ENCODE measurements at regions not wholly inside any gene's neighbourhood (a gene's known extent, or its start where the extent isn't known, plus 50 kb on each side); places are given as distances from the start of the nearest gene placed in this dataset.

DNA sequence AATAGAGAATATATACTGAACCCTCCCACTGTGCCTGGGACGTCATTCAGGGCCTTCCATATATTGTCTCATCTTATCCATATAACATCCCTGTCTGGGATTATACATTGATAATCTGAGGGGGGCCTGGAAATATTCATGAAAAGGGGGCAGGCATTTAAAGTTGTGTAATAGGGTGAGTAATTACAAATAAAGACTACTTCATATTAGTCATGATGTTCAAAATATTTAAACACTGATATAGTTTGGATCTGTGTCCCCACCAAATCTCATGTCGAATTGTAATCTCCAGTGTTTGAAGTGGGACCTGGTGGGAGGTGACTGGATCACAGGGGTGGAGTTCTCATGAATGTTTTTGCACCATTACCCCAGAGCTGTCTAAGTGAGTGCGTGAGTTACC is 97.8 kb downstream of the AQP9 start:
- no peak for DNase-seq

DNA sequence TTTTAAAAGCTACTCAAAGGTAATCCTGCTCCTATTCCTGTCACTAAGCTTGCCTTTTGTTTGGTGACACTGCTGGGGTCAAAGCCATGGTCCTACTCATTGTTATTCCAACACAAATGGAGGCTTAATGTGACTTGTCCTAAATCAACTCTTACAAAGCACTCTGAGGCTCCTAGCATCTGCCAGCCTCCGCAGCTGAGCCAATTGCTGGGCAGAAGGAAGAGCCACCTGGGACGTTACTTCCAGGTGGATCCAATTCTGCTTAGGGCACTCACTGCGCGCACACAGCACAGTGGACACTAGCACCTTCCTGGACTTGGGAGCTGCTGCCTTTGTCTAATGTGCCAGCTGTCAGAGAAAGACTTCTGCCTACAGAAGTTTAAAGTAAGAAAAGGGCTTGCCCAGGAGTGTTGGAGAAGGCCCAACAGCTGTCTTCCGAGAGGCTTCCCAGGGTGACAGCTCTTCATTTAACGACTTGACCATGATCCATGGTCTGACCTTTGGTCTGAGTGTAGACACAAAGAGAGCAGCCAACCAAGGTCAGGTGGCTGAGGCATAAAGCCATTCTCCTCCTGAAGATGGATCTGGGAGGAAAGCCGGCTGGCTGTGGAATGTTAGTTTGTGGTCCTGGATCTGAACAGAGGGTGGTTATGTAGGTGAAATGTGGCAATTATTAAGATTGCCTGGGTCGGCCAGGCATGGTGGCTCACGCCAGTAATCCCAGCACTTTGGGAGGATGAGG is 102.2 kb downstream of the AQP9 start:
- no peak for DNase-seq

DNA sequence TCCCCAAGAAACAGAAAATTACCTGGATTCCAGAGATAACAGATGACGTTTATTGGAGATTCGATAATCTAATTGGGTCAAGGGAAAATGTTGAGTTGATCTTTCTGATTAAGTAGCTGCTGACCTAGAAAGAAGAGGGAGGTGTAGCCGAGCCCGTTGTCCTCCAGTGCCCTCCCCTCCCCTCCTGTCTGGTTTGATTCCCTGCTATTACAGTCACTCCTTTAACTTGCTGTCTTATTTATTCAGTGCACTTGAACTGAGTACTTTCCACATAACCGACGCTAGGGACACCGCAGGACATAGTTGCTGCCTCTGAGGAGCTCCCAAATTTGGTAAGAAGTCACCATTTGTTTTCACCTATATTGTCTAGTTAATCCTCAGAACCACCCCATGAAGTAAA is 103.7 kb downstream of the AQP9 start:
- DNase-seq: no peak

DNA sequence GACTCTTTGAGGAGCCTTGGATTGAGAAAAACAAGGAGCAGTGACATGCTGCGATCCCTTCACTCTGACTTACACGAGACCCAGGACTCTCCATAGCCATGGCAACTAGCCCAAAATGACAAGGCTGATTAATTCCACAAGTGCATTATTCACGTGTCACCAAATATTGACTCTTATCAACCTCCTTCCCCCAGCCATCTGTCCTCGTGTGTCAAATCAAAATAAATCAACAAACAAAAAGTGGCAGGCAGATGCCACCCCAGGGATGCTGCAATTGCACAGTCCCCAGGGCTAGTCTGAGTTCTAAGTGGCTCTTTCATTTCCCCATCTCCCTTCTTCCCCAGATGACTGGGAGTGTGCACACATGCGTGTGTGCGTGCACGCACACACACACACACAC is 104.9 kb downstream of the AQP9 start:
- DNase-seq: no peak

DNA sequence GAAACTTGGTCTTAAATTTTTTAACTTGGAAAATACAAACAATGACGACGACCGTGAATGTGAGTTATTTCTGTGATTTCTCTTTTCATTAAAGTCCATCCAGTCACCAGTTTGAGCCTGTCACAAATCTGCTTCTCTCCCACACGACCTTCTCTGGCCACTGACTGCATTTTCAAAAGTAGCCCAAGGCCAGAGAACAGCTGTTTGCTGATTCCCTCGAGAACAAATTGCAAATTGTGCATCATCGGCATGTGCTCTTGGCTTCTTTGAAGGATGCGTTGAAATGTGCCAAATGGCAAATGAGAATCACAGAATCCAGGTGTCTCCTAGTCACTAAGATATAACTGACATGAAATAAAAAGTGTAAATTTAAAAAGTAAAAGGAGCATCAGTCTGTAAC is 106.4 kb downstream of the AQP9 start:
- DNase-seq: no peak

DNA sequence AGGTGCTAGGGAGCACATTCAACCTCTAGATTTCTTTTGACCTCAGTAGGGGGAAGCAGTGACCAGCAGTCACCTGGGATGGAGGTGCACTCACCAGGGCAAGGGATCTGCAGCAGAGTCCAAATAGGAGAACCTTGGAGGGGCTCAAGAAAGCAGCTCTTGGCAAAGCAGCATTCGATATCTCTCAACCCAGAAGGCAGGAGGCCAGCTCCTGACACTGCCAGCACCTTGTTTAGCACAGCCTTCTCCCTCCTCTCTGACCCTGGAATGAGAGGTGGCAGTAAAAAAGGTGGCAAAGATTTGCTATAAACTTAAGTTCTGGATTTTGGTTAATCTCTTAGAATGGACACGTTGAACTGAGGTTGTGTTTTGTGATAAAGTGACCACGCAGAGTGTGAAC is 107.9 kb downstream of the AQP9 start:
- no peak for DNase-seq

DNA sequence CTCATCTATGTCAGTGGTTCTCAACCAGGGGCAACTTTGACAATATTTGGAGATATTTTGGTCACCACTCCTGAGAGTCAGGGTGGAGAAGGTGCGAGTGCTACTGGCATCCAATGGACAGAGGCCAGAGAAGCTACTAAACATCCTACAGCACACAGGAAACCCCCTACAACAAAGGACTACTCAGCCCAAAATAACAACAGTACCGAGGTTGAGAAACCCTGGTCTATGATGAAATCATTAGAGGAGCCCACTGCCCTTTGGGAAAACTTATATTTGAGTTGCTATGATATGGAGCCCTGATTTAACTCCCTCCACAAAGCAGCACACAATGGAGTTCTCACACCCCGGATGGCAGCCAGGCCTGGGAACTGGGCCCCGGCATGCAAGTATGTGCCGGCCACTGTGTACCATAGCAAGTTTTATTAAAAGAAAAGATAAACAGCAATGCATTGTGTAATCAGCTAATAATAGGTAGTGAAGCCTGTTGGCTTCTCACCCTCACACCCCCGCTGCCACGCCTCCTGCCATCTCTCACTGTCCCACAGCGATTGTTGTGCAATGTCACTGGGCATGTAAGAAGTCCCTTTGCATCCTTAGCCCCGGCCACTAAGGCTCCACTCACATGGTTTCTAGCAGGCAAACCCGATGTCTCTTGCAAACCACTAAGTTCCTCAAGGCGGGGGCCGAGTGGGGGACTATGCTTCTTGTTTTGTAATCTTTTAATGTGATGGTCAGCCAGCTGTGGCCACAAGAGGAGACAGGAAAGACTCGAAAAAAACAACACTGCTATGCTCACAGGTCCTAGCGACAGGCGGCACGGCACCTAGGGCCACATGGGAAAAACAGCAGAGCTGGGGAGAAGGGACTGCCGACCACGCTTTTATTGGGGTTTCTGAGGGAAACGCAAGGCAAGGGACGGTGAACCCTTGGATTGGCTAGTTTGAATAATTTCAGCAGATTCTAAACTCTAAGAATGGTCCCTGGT is 110.0 kb downstream of the AQP9 start:
- DNase-seq: no peak

DNA sequence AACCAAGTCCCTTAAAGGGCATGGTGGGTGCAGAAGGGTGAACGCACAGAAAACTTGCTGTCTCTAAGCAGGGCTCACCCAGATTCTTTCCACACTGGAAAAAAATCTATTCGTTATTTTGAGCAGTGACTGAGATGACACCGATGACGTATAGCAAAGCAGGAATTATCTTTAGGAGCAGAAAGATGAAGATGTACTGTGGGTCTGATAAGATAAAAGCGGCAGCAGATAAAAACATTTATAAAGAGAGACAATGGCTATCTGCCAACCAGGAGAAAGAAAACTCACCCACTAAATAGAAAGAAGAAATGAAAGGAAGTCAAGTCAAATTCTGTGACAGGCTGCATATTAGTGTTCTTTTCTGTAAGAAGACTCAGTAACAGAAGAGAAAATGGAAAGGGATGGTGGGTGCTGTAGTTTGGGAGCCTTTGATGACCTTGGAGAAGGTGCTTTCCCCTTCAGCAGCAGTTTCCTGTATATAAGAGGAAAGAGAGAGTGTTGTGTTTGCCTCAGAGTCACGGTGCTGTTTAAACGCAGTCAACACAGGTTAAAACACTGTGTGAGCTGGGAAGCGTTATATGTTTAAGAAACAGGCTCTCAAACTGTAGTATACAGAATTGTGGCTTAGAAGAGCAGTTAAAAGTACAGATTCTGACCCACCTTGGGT is 111.6 kb downstream of the AQP9 start:
- no peak for DNase-seq

DNA sequence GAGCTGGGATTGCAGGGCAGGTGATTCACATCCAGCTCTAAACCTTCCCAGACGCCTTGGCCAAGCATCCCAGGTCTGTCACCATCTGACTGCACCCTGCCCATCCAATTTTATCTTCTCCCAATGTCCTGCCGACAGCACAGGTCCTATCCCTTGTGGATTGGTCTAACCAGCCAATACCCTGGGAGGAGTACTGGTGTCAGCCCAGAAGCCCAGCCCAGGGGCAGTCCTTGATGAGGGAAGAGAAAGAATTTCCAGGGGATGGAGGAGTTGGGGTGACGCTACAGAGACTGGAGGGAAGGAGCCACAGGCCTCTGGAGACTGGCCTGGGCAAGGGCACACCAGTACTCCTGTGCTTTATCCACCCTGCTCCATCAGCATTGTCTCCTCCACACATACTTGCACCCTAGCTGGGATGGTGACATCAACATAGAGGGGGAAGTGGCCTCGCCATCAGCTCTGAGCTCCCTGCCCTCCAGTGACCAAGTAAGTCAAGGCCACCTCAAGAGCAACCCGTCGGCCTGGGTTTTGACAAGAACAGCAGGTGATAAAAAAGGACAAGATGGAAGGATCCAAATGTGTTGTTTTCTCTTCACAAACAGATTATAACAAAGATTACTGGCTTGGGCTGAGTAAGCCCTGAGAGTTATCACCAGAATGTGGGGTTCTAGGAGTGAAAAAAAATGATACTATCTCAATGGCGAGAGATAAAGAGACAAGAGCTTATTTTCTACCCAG is 114.6 kb downstream of the AQP9 start:
- no peak for DNase-seq

DNA sequence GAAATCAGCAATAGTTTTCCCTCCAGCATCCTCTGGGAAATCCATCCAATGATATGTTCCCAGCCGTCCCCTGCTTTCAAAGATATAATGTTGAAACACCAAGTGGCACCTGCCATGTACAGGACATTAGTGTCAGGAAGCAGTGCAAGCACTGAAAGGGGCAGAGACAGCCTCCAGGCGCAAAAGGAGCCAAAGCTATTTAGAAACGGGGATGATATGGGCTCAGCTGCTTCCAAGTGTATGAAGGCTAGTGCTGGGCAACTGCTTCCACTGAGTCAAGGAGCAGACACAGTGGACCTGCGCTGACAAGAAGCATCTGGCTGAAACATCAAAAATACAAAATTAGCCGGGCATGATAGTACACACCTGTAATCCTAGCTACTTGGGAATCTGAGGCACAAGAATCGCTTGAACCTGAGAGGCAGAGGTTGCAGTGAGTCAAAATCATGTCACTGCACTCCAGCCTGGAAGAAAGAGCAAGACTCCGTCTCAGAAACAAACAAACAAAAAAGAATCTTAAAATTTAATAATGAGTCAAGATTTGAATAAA is 119.7 kb downstream of the AQP9 start:
- DNase-seq: no peak

DNA sequence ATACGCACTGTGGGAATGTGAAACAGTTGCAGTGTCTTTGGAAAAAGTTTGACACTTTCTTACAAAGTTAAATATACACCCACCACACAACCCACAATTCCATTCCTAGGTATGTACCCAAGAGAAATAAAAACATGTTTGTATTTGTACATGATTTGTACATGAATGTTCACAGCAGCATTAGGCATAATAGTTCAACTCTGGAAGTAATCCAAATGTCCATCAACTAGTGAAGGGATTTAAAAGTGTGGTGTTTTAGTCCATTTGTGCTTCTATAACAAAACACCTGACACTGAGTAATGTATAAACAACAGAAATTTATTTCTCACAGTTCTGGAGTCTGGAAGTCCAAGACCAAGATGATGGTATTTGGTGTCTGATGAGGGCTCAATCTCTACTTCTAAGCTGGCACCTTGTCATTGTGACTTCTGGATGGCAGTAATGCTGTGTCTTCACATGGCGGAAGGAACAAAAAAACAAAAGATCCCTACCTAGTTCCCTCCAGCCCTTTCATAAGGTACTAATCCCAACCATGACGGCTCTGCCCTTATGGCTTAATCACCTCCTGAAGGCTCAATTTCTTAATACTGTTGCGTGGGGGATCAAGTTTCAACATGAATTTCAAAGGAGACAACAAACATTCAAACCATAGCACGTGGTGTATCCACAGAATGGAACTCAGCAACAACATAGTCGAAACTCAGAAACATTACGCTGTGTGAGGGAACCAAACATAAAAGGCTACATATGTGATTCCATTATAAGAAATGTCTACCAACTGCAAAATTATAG is 120.5 kb downstream of the AQP9 start:
- no peak for DNase-seq

DNA sequence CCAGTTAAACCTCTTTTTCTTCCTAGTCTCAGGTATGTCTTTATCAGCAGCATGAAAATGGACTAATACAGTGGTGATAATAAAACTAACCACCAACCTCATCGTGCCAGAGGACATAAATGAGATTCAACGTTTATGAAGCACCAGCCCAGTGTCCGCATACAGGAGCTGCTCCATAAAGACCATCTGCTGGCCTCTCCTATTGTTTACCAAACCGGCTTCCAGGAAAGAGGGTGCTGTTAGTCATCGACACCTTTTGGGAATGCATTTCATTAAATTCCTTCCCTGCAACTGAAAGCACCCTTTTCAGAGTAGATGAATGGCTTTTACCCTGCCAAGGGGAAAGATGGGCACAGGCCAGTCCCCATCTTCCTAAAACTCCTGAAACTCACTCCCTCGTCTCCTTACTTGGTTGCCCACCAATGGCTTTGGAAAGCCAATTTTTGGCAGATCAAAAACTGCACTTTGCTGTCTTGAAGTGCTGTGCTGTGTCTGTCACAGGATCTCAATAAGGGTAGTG is 122.1 kb downstream of the AQP9 start:
- no peak for DNase-seq

DNA sequence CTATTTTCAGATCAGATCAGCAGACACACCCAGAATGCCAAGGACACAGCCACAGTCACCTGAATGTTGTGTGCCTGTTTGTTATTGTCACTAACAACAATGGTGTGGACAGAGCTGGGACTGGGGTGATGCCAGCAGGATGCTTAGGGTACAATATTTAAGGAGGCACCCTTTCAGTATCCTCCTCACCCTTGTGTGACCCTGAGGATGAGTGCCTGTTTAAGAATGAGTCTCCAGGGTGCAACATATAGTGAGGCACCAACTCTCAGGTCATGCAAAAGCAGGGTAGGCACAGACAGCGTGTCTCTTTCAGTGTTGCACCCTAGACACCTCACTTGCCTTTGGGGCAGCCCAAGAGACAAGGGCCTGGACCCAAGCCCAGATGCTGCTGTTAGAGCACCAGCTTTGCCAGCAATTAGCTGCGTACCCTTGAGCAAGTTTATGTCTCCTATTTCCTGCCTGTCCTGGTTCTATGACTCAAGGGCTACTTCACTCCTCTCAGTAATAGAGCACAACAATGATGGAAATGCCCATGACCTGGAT is 122.6 kb downstream of the AQP9 start:
- no peak for DNase-seq

DNA sequence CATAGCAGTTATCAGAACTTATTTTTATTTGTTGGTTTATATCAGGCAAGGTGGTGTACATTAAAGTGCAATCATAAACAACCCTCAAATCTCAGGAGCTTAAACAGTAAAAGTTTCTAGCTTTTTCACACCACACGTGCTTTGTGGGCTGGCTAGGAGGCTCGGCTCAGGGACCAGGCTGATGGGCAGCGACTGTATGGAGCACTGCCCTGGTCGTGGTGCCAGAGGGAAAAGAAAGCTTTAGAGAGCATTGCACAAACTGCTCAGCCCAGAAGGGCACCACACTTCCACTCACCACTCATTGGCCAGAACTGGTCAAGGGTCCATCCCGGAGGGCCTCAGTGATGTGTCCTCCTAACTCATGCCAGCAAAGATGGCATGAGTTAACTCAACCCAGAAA is 123.2 kb downstream of the AQP9 start:
- DNase-seq: no peak

DNA sequence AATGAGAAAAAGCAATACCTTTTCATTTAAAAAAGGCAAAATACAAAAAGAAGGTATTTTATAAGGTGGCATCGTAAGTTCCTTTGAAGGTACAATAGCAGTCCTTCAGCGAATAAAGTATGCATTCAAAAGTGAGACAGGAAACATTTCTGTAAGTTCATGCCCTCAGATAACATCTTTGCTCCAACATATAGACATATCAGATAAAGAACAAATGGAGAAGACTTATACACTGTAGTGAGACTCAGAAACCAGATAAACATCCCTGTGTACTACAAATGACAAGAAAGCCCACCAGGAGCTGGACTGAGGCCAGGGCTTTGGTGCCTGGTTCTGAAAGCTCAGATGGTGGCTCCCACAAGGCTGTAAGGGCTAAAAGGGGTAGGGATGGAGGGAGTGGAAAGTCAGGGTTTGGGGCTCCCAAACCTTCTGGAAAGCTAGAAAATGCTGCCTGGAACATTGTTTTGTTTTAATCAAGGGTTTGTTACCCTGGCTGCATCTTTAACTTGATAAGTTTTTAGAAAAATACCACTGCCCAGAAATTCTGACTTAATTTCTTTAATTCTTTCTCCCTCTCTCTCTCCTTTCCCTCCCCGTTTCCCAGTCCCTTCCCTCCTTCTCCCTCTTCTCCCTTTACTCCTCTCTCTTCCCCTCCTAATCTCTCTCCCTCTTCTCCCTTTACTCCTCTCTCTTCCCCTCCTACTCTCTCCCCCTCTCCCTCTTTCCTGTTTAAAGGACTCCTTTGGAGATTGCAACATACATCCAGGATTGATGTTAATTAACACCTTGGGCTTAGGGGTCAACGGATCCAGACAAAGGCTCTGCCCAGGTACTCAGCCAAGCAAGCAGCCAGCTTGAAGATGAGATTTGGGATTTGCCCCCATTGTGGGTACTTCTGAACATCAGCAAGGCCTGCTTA is 126.1 kb downstream of the AQP9 start:
- DNase-seq: no peak

DNA sequence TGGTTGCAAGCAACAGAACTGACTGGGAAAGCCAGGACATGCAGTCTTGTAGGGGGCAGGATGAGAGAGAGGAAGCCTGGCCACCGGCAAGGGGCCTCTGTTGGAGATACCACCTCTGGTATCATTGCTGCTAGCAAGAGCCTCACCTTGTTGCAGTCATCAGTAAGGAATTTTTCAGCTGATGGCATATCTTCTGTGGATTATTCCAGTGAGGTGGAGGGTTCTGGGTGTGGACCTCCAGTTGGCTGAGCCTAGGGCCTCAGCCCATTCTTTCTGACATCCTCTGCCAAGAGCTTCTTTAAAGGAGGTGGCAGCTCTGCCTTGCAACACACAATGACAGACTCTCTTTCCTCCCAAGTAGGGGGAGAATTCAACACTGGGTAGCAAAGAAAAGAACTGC is 128.9 kb downstream of the AQP9 start:
- DNase-seq: no peak

DNA sequence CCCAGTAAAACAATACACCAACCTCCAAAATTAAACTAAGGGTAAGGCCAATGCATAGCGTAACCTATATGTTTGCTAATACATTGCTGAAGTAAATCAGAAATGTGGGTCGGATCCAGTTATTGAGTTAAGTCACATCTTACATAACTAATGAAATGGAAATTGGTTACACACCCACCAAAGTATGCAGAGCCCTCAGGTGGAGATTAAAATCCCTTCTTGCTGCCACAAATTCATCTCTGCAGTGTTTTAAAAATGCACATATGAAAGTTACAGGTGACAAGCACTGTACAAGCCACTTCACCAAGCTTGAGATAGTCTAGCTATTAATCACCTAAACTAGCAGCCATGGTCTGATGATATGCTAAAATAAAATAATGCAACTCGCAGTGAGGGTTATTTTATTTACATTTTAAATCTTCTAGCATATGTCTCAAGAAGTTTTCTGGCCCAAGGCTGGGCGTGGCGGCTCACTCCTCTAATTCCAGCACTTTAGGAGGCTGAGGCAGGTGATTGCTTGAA is 130.6 kb downstream of the AQP9 start:
- no peak for DNase-seq

DNA sequence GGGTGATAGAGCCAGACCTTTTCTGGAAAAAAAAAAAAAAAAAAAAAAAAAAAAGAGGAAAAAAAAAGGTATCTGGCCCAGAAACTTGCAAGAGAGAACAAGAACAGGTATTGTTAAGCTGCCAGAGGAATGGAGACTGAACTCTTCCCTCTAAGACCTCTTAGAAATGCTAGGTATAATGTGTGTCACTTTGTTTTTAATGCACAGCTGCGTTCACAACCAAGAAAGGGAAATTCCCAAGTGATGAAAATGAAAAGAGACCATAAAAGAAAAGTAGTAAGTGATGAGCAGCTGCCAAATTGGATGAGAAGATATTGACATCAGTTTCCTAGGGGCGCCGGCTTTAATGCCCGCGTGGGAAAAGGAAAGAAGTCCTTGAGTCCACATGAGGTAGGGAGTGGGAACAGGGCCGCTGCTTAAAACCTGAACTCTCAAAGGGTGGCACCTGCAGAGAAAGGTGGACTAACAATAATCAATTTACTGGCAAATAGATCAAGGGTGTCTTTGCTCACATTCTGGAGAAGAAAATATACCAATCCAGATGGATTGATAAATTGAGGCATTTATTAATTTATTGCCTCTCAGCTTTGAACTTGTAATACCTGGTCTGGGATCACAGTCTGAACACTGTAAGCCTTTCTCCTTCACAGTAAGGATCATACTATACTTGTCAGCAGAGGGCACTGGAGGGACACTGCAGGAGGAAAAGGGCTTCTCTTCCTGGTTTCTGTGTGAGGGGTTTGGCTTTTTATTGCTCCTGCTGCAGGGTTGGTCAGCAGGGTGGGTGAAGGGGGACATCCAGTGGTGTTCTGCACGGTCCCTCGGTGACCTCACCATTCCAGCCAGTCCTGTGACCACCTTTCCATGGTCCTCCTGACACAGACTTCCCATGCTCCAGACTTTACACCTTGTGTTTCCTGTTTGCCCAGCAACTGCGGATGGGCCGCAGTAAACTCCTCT is 131.6 kb downstream of the AQP9 start:
- no peak for DNase-seq

DNA sequence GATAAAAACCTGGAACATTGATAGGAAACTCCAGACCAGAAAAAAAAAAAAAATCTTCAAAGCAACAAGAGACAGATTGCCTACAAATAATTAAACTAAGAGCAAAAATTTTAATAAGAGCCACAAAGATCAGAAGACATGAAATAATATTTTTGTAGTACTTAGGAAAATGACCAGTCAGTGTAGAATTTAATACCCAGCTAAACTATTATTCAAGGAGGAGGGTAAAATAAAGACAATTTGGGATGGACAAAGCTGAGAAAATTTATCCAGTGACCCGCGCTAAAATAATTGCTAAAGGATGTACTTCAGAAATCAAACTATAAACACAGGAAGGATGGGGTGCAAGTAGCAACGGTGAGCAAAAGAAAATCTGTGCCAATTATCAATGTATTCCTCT is 133.2 kb downstream of the AQP9 start:
- DNase-seq: no peak

Measured in activated CD4-positive, alpha-beta T cell treated with anti-CD3 and anti-CD28 coated beads for 1 hour (primary cell).